Tibial nerve (tissue), 3 donors: ENCODE measurements at regions not wholly inside any gene's neighbourhood (a gene's known extent, or its start where the extent isn't known, plus 50 kb on each side); places are given as distances from the start of the nearest gene placed in this dataset.

Experiments used
- POLR2A ChIP-seq, 2 donors: fragments of 450-650 bp; IDR thresholded peaks; one replicate each; pipeline ENCODE4 v1.6.1; 2017; ENCODE audit warnings: antibody characterized with exemption in 2 of 2, mild to moderate bottlenecking in 2 of 2, moderate library complexity in 2 of 2
- TF ChIP-seq, protein P1 (sequence below), 5 experiments: fragments of 200-600 bp in 3 of 5; fragments of 450-650 bp in 2 of 5; sonication (generic) in 3 of 5; IDR thresholded peaks; one replicate each; pipeline ENCODE4 v1.5.1; 2016 to 2019; ENCODE audit warnings: antibody characterized with exemption in 5 of 5, mild to moderate bottlenecking in 3 of 5, moderate library complexity in 2 of 5

DNA sequence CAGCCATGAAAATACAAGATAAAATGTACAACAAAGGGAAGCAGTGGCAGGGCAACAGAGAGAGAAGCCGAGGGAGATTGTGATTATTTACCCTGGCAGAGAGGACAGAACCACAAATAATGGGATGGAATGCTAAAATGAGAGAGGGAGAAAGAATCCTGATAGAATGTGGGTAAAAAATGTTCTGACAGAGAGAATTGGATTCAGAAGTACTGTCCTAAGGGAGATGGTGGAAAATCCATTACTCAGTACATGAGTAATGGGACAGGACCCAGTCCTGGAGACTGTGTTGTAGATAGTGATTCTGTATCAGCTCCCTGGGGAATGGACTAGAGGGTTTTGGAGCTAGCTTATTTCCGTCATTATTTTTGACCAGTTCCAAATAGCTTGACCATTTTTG lies 831.5 kb downstream of the MAT2B start:
- TF ChIP-seq, protein P1, sequence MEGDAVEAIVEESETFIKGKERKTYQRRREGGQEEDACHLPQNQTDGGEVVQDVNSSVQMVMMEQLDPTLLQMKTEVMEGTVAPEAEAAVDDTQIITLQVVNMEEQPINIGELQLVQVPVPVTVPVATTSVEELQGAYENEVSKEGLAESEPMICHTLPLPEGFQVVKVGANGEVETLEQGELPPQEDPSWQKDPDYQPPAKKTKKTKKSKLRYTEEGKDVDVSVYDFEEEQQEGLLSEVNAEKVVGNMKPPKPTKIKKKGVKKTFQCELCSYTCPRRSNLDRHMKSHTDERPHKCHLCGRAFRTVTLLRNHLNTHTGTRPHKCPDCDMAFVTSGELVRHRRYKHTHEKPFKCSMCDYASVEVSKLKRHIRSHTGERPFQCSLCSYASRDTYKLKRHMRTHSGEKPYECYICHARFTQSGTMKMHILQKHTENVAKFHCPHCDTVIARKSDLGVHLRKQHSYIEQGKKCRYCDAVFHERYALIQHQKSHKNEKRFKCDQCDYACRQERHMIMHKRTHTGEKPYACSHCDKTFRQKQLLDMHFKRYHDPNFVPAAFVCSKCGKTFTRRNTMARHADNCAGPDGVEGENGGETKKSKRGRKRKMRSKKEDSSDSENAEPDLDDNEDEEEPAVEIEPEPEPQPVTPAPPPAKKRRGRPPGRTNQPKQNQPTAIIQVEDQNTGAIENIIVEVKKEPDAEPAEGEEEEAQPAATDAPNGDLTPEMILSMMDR (IDR thresholded peaks at IDR 0.05) = no peak
- no peak for TF ChIP-seq POLR2A (IDR thresholded peaks at IDR 0.05)
